Fibroblast of villous mesenchyme (primary cell): ENCODE measurements at regions not wholly inside any gene's neighbourhood (a gene's known extent, or its start where the extent isn't known, plus 50 kb on each side); places are given as distances from the start of the nearest gene placed in this dataset.
"Not testable (repeated sequence)": the region's sequence is repeated elsewhere in the genome, so short reads cannot be mapped to it uniquely, and the experiment has no call there.

Experiments
- DNase-seq: peaks from one replicate; pipeline ENCODE4 v3.0.0-alpha.2; 2010; ENCODE audit warnings: low read depth
- H3K4me3 ChIP-seq: 2 replicates; pipeline ENCODE4 v1.5.1; 2011; ENCODE audit warnings: low read depth, mild to moderate bottlenecking, low read length
- TF ChIP-seq, protein P1 (sequence below): IDR thresholded peaks from 2 replicates; pipeline ENCODE4 v1.5.1; 2012; ENCODE audit warnings: low read depth, mild to moderate bottlenecking, low read length; ENCODE audit not compliant: insufficient read depth

DNA sequence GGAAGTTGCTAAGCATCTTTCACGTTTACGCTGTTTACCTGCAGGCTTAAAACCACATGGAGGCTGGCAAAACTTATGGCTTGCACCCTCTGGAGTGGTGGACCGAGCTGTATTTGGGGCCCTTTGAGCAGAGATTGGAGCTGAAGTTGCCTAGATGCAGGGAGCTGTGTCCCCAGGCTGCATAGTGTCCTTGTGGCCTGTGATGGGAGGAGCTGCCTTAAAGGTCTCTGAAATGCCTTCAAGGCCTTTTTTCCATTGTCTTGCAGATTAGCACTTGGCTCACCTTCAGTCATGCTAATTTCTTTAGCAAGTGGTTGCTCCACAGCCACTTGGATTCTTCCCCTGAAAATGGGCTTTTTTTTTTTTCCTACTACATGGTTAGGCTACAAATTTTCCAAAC, 81.5 kb upstream of the CHD1 start:
- DNase-seq: no peak
- H3K4me3 ChIP-seq: no peak overlapping the region
- TF ChIP-seq, protein P1, sequence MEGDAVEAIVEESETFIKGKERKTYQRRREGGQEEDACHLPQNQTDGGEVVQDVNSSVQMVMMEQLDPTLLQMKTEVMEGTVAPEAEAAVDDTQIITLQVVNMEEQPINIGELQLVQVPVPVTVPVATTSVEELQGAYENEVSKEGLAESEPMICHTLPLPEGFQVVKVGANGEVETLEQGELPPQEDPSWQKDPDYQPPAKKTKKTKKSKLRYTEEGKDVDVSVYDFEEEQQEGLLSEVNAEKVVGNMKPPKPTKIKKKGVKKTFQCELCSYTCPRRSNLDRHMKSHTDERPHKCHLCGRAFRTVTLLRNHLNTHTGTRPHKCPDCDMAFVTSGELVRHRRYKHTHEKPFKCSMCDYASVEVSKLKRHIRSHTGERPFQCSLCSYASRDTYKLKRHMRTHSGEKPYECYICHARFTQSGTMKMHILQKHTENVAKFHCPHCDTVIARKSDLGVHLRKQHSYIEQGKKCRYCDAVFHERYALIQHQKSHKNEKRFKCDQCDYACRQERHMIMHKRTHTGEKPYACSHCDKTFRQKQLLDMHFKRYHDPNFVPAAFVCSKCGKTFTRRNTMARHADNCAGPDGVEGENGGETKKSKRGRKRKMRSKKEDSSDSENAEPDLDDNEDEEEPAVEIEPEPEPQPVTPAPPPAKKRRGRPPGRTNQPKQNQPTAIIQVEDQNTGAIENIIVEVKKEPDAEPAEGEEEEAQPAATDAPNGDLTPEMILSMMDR: no peak

DNA sequence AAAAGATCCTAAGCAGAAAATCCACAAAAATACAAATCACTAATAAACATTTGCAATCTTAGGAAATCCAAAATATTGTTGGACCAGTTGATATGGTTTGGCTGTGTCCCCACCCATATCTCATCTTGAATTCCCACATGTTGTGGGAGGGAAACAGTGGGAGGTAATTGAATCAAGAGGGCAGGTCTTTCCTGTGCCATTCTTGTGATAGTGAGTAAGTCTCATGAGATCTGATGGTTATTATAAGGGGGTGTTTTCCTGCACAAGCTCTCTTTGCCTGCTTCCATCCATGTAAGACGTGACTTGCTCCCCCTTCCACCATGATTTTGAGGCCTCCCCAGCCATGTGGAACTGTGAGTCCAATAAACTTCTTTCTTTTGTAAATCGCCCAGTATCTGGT, 79.2 kb upstream of the CHD1 start:
- DNase-seq, H3K4me3 ChIP-seq: not testable (repeated sequence)

DNA sequence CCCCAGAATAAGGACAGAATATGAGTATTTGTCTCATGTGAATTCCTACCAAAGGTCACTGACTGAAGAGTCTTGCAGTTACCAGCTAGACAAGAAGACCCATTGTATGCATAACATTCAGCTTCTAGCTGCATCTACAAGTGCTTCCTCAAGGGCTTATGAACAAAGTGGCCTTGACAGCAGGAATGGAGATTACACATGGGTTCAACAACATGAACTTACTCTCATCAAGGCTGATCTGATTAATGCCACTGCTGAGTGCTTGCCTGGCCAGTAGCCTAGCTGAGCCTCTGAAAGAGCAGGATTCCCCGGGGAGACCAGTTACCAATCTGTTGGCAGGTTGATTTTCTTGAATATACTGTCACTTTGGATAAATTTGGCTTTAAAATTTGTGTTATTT, 76.7 kb upstream of the CHD1 start:
- DNase-seq: no peak
- TF ChIP-seq, protein P1: no peak
- H3K4me3 ChIP-seq: no peak overlapping the region

DNA sequence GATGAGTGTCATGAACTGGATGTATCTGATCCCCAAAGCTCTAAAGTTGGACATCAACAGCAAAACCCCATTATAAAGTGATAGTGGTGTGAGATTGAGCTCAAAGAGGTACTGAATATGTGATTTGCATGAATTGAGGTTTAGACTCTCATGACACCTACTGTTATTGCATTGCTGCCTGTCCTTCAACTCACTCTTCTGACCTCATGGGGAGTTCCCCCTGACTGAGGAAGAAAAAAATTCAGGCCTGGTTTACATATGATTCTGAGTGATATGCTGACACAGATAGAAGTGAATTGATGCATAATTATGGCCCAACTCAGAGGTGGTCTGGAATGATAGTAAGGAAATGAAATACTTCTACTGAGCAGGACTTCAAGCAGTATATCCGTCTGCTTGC, 76.2 kb upstream of the CHD1 start:
- H3K4me3 ChIP-seq: no peak overlapping the region
- TF ChIP-seq, protein P1: no peak
- no peak for DNase-seq

DNA sequence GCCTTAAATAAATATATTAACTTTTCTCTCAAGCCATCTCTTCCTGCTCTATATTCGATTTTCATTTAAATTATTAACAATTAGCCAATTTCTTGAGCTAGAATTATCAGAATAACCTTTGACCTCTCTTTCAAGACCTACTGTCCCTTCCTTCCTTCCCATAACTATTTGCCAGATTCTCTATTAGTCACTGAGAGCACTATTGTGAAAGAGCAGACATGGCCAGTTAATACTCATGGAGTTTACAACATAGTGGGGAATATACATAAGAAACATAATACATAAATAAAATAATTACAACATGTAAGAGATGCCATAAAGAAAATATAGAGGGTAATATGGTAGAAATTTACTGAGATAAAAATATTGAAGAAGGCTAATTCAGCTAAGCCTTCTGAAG, 72.1 kb upstream of the CHD1 start:
- peak; percentile 81 for DNase-seq
- TF ChIP-seq, protein P1: no peak
- no peak overlapping the region for H3K4me3 ChIP-seq

DNA sequence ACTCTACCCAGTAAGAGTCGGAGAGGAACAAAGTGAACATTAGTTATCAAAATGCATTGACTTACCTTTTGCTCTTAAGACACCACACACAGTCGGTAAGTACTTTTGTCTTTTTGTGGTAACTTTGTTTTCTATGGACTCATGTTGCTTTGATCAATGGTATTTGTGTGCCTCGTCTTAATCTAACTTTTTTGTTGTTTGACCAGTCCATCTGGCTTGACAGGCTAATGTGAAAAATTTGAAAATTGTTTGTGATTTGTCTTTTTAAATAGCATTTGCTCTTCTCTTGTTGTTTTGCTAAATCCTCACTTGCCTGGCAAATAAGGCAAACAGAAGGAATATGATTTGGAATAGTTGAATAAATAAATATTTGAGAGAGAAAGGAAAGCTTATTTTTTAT, 71.4 kb upstream of the CHD1 start:
- DNase-seq: no peak
- H3K4me3 ChIP-seq: no peak overlapping the region
- TF ChIP-seq, protein P1: no peak

DNA sequence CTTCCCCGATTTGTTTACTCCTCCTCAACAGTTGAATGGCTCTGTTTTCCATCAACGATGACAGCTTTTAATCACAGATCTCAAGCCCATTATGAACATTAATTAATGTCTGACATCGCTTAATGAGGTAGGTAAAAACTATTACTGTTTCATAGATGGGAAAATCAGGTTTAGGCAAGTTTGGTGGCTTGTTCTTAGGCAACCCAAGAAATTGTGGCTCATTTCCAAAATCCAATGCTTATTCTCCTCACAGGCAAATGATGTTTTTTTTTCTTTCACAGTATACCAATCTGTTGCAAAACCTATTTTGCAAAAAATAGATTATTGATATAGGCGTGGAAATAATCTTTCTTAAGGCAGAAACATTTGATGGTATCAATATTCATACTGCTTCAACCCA, 70.8 kb upstream of the CHD1 start:
- TF ChIP-seq, protein P1: no peak
- no peak overlapping the region for H3K4me3 ChIP-seq
- no peak for DNase-seq
